ENCODE measurements at regions not wholly inside any gene's neighbourhood (a gene's known extent, or its start where the extent isn't known, plus 50 kb on each side); places are given as distances from the start of the nearest gene placed in this dataset.

DNA sequence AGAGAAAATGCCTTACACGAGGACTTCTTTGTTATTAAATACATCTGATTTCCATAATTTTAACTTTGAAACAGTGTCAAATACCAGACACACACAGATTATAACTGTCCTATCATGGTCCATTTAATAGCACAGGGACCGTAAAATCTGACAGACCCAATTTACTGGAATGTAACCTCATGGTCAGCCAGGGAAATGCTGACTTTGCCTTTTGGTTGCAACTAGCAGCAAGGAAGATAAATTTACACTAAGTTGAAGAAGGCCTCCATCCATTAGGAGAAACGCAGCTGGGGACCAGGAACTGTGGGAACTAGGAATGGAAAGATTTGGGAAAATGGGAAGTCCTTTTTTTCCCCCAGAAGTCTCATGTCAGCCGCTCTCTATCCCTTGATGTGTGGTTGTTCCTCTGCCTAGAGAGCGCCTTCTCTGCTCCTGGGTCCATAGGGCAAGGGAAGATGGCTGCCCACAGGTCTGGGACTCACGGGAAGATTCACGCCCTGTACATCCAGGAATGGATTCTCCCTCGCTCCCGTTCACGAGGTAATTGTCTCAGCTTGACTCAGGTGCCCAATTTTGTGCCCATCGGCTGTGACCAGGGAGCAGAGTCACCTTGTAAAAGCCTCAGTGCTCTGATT lies 74.6 kb upstream of the L3MBTL3 start:
- TF ChIP-seq CTCF (conservative IDR thresholded peaks at IDR 0.05; ENCODE audit: low read length) (no peak), EZH2phosphoT487 (IDR thresholded peaks at IDR 0.05; ENCODE audit: borderline replicate concordance, low read depth, low read length) (no peak)

Data from OCI-LY7 (cell line).